Fibroblast of villous mesenchyme (primary cell): ENCODE measurements at regions not wholly inside any gene's neighbourhood (a gene's known extent, or its start where the extent isn't known, plus 50 kb on each side); places are given as distances from the start of the nearest gene placed in this dataset.

ENCODE experiments used
- DNase-seq: peaks from one replicate; pipeline ENCODE4 v3.0.0-alpha.2; 2010; ENCODE audit warnings: low read depth
- H3K4me3 ChIP-seq: 2 replicates; pipeline ENCODE4 v1.5.1; 2011; ENCODE audit warnings: low read depth, mild to moderate bottlenecking, low read length
- CTCF ChIP-seq: IDR thresholded peaks from 2 replicates; pipeline ENCODE4 v1.5.1; 2012; ENCODE audit warnings: low read depth, mild to moderate bottlenecking, low read length; ENCODE audit not compliant: insufficient read depth

GRCh38 chr12:25854991-25855390, 103.5 kb upstream of the RASSF8 start:
- no peak for TF ChIP-seq CTCF
- H3K4me3 ChIP-seq = no peak overlapping the region
- no peak for DNase-seq

- TF ChIP-seq CTCF = no peak
- H3K4me3 ChIP-seq = no peak overlapping the region
- DNase-seq = peak; percentile 9
Observed at GRCh38 chr12:25855716-25856115, 102.8 kb upstream of the RASSF8 start.

GRCh38 chr12:25859976-25860375, 98.5 kb upstream of the RASSF8 start:
- TF ChIP-seq CTCF = no peak
- no peak for DNase-seq
- no peak overlapping the region for H3K4me3 ChIP-seq

- no peak overlapping the region for H3K4me3 ChIP-seq
- no peak for DNase-seq
- no peak for TF ChIP-seq CTCF
Observed at GRCh38 chr12:25861226-25861625, 97.3 kb upstream of the RASSF8 start.

GRCh38 chr12:25864306-25865276, 93.9 kb upstream of the RASSF8 start:
- no peak for TF ChIP-seq CTCF
- H3K4me3 ChIP-seq = no peak overlapping the region
- DNase-seq = no peak

- no peak overlapping the region for H3K4me3 ChIP-seq
- DNase-seq = peak; percentile 81
- no peak for TF ChIP-seq CTCF
Observed at GRCh38 chr12:25866586-25867378, 91.7 kb upstream of the RASSF8 start.
